RWPE2 (cell line): ENCODE measurements at regions not wholly inside any gene's neighbourhood (a gene's known extent, or its start where the extent isn't known, plus 50 kb on each side); places are given as distances from the start of the nearest gene placed in this dataset.
"Not testable (repeated sequence)": the region's sequence is repeated elsewhere in the genome, so short reads cannot be mapped to it uniquely, and the experiment has no call there.

ENCODE experiments used
- ATAC-seq: fragments of 200-7000 bp; cut with Tn5 transposase; 3 replicates; pipeline ENCODE4 v1.9.1; 2021; ENCODE audit warnings: low read depth
- DNase-seq: peaks from one replicate; pipeline ENCODE4 v3.0.0-alpha.2; 2020; ENCODE audit warnings: low spot score
- H3K27ac ChIP-seq: fragments of 450-650 bp; 2 replicates; pipeline ENCODE4 v1.5.1; 2017; ENCODE audit warnings: mild to moderate bottlenecking; ENCODE audit not compliant: poor library complexity, severe bottlenecking
- H3K27me3 ChIP-seq: fragments of 250-450 bp; sonication (Bioruptor Pico); 2 replicates; pipeline ENCODE4 v1.5.1; 2021; ENCODE audit warnings: mild to moderate bottlenecking, moderate library complexity; ENCODE audit not compliant: insufficient read depth, poor library complexity, severe bottlenecking
- H3K36me3 ChIP-seq: fragments of 250-450 bp; sonication (Bioruptor Pico); 2 replicates; pipeline ENCODE4 v1.5.1; 2020; ENCODE audit warnings: low read depth, mild to moderate bottlenecking, moderate library complexity
- H3K4me1 ChIP-seq: fragments of 250-450 bp; sonication (Bioruptor Pico); 2 replicates; pipeline ENCODE4 v1.5.1; 2021; ENCODE audit warnings: mild to moderate bottlenecking, moderate library complexity; ENCODE audit not compliant: insufficient read depth, poor library complexity, severe bottlenecking
- H3K4me3 ChIP-seq: fragments of 250-450 bp; sonication (Bioruptor Pico); 2 replicates; pipeline ENCODE4 v1.5.1; 2021; ENCODE audit warnings: mild to moderate bottlenecking, moderate library complexity; ENCODE audit not compliant: severe bottlenecking
- H3K9me3 ChIP-seq: fragments of 250-450 bp; sonication (Bioruptor Pico); 2 replicates; pipeline ENCODE4 v1.5.1; 2021; ENCODE audit warnings: mild to moderate bottlenecking, moderate library complexity; ENCODE audit not compliant: severe bottlenecking
- CTCF ChIP-seq: fragments of 450-650 bp; IDR thresholded peaks from one replicate; pipeline ENCODE4 v1.5.1; 2017; ENCODE audit warnings: mild to moderate bottlenecking, moderate library complexity; ENCODE audit not compliant: poor library complexity, severe bottlenecking

- H3K36me3 ChIP-seq = no peaks in the 10 kb centered on the region
- H3K4me3 ChIP-seq = no peak overlapping the region
- DNase-seq (no peak), ATAC-seq (no peak)
- no peaks in the 10 kb centered on the region for H3K27me3 ChIP-seq
- no peaks in the 10 kb centered on the region for H3K4me1 ChIP-seq
- no peak overlapping the region for H3K27ac ChIP-seq
- H3K9me3 ChIP-seq = no peaks in the 10 kb centered on the region
- no peak for TF ChIP-seq CTCF
Observed at GRCh38 chr7:81869670-81870069, 99.8 kb upstream of the HGF start.

DNA sequence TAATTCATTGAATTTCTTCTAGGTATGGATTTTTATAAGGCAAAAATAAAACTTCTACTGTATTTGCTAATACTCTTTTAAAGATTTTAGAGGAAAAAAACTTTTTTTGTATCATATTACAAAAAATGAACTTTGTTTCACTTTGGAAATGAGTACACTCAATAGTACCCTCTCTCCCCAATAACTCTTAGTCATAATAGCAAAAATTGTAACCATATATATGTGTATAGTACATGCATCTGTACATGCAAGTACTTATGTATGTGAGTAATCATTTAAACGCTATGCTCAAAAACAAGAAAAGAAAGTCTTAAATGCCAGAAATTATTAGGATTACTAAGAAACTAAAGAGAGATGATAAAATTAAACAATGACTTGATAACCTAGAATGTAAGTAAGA lies 95.9 kb upstream of the HGF start:
- Histone ChIP-seq H3K9me3 (no peaks in the 10 kb centered on the region), H3K27ac (no peak overlapping the region), H3K4me1 (no peaks in the 10 kb centered on the region), H3K27me3 (no peaks in the 10 kb centered on the region), H3K4me3 (no peak overlapping the region), H3K36me3 (no peaks in the 10 kb centered on the region)
- TF ChIP-seq CTCF = no peak
- no peak for DNase-seq
- no peak for ATAC-seq

- no peaks in the 10 kb centered on the region for H3K4me1 ChIP-seq
- no peak for DNase-seq
- H3K4me3 ChIP-seq = no peak overlapping the region
- no peak for TF ChIP-seq CTCF
- no peak overlapping the region for H3K27ac ChIP-seq
- ATAC-seq = no peak
- H3K27me3 ChIP-seq = no peaks in the 10 kb centered on the region
- no peaks in the 10 kb centered on the region for H3K9me3 ChIP-seq
- no peaks in the 10 kb centered on the region for H3K36me3 ChIP-seq
Observed at GRCh38 chr7:81859433-81859832, 89.6 kb upstream of the HGF start.

DNA sequence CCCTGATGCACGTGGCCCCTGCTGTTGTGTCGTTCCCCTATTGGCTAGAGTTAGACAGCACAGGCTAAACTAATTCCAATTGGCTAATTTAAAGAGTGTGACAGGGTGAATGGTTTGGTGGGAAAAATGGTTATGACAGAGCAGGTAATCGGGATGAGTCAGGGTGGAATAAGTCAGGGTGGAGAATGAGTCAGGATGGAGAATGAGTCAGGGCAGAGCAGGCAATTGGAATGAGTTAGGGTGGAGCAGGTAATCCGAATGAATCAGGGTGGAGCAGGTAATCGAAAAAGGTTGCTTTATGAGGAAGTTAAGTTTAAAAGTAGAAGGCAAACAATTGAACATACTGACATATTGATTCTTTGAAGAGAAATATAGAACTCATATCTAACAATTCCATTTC lies 89.0 kb upstream of the HGF start:
- DNase-seq, H3K27ac ChIP-seq, H3K36me3 ChIP-seq, H3K27me3 ChIP-seq, H3K4me3 ChIP-seq, H3K4me1 ChIP-seq, H3K9me3 ChIP-seq: not testable (repeated sequence)
- ATAC-seq = peak; percentile 55; the same call in 2 of the 3 replicates

- Histone ChIP-seq H3K27me3 (no peaks in the 10 kb centered on the region), H3K4me1 (no peaks in the 10 kb centered on the region), H3K36me3 (no peaks in the 10 kb centered on the region), H3K9me3 (no peaks in the 10 kb centered on the region), H3K4me3 (no peak overlapping the region), H3K27ac (no peak overlapping the region)
- TF ChIP-seq CTCF = no peak
- DNase-seq = no peak
- peak; percentile 46; the same call in 1 of the 3 replicates for ATAC-seq
Observed at GRCh38 chr7:81857385-81857784, 87.5 kb upstream of the HGF start.
